ENCODE measurements at regions not wholly inside any gene's neighbourhood (a gene's known extent, or its start where the extent isn't known, plus 50 kb on each side); places are given as distances from the start of the nearest gene placed in this dataset.

DNA sequence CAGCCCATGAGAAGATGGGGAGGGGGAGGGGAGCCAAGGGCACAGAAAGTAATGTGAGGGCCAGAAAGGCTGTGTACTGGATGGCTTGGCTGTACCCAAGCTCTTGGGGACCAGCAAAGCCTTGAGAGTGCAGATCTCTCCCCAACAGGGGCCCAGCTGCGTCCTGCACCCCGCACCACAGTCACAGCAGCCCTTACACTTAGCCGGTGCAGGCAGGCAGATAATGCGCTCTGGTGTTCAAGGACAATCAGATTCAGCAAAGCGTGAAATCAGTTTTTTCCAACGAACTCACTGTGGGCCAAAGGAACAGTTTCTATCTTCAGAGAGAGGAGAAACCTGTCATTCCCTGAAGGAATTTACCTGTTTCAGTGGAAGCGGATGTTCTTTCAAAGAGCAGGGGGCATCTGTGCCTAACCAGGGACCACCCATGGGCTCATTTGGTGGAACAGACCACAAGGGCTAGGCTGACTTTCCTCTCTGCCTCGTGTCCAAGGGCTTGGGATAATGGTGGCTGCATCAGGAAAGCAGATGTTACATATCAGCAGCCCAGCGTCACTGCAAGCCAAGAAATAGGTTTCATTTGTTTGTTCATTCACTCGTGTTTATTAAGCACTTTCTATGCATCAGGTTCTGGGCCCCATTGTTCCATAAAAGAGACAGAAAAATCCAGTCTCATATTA, 81.2 kb upstream of the SPON1 start (continued):
- TF ChIP-seq, protein P1, sequence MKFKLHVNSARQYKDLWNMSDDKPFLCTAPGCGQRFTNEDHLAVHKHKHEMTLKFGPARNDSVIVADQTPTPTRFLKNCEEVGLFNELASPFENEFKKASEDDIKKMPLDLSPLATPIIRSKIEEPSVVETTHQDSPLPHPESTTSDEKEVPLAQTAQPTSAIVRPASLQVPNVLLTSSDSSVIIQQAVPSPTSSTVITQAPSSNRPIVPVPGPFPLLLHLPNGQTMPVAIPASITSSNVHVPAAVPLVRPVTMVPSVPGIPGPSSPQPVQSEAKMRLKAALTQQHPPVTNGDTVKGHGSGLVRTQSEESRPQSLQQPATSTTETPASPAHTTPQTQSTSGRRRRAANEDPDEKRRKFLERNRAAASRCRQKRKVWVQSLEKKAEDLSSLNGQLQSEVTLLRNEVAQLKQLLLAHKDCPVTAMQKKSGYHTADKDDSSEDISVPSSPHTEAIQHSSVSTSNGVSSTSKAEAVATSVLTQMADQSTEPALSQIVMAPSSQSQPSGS (CRISPR knock-in tag; IDR thresholded peaks at IDR 0.05; ENCODE audit: borderline replicate concordance, low read depth): no peak
- TF ChIP-seq, protein P2, sequence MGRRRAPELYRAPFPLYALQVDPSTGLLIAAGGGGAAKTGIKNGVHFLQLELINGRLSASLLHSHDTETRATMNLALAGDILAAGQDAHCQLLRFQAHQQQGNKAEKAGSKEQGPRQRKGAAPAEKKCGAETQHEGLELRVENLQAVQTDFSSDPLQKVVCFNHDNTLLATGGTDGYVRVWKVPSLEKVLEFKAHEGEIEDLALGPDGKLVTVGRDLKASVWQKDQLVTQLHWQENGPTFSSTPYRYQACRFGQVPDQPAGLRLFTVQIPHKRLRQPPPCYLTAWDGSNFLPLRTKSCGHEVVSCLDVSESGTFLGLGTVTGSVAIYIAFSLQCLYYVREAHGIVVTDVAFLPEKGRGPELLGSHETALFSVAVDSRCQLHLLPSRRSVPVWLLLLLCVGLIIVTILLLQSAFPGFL (CRISPR knock-in tag; IDR thresholded peaks at IDR 0.05; ENCODE audit: borderline replicate concordance): no peak
- TF ChIP-seq KAT7 (CRISPR knock-in tag; IDR thresholded peaks at IDR 0.05; ENCODE audit: borderline replicate concordance): no peak
- TF ChIP-seq, protein P3, sequence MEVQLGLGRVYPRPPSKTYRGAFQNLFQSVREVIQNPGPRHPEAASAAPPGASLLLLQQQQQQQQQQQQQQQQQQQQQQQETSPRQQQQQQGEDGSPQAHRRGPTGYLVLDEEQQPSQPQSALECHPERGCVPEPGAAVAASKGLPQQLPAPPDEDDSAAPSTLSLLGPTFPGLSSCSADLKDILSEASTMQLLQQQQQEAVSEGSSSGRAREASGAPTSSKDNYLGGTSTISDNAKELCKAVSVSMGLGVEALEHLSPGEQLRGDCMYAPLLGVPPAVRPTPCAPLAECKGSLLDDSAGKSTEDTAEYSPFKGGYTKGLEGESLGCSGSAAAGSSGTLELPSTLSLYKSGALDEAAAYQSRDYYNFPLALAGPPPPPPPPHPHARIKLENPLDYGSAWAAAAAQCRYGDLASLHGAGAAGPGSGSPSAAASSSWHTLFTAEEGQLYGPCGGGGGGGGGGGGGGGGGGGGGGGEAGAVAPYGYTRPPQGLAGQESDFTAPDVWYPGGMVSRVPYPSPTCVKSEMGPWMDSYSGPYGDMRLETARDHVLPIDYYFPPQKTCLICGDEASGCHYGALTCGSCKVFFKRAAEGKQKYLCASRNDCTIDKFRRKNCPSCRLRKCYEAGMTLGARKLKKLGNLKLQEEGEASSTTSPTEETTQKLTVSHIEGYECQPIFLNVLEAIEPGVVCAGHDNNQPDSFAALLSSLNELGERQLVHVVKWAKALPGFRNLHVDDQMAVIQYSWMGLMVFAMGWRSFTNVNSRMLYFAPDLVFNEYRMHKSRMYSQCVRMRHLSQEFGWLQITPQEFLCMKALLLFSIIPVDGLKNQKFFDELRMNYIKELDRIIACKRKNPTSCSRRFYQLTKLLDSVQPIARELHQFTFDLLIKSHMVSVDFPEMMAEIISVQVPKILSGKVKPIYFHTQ (CRISPR knock-in tag; IDR thresholded peaks at IDR 0.05): no peak
- TF ChIP-seq, protein P4, sequence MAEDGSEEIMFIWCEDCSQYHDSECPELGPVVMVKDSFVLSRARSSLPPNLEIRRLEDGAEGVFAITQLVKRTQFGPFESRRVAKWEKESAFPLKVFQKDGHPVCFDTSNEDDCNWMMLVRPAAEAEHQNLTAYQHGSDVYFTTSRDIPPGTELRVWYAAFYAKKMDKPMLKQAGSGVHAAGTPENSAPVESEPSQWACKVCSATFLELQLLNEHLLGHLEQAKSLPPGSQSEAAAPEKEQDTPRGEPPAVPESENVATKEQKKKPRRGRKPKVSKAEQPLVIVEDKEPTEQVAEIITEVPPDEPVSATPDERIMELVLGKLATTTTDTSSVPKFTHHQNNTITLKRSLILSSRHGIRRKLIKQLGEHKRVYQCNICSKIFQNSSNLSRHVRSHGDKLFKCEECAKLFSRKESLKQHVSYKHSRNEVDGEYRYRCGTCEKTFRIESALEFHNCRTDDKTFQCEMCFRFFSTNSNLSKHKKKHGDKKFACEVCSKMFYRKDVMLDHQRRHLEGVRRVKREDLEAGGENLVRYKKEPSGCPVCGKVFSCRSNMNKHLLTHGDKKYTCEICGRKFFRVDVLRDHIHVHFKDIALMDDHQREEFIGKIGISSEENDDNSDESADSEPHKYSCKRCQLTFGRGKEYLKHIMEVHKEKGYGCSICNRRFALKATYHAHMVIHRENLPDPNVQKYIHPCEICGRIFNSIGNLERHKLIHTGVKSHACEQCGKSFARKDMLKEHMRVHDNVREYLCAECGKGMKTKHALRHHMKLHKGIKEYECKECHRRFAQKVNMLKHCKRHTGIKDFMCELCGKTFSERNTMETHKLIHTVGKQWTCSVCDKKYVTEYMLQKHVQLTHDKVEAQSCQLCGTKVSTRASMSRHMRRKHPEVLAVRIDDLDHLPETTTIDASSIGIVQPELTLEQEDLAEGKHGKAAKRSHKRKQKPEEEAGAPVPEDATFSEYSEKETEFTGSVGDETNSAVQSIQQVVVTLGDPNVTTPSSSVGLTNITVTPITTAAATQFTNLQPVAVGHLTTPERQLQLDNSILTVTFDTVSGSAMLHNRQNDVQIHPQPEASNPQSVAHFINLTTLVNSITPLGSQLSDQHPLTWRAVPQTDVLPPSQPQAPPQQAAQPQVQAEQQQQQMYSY (CRISPR knock-in tag; IDR thresholded peaks at IDR 0.05): no peak

DNA sequence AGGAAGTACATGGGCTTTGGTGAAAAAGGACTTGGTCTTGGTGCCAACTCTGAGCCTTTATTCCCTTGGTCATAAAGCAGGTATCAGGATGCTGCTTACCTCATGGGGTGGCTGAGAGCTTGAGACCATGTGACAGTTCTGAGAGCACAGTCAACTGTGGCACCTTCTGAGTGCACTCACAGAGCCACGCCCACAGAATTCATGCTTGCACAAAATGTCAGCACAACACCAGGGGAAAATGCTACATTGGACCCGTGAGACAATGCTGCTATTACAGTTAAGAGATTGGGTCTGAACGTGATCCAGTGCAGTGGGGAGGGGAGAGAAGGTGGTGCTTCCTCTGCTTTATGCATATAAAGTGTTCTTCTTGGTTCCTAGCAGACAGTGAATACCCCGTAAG, 79.5 kb upstream of the SPON1 start:
- no peak for TF ChIP-seq RELA (CRISPR knock-in tag; IDR thresholded peaks at IDR 0.05; ENCODE audit: borderline replicate concordance)
- TF ChIP-seq ATF1 (CRISPR knock-in tag; IDR thresholded peaks at IDR 0.05): no peak
- no peak for TF ChIP-seq SMAD3 (CRISPR knock-in tag; IDR thresholded peaks at IDR 0.05; ENCODE audit: borderline replicate concordance)
- TF ChIP-seq, protein P5, sequence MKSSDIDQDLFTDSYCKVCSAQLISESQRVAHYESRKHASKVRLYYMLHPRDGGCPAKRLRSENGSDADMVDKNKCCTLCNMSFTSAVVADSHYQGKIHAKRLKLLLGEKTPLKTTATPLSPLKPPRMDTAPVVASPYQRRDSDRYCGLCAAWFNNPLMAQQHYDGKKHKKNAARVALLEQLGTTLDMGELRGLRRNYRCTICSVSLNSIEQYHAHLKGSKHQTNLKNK (CRISPR knock-in tag; IDR thresholded peaks at IDR 0.05): no peak
- TF ChIP-seq, protein P6, sequence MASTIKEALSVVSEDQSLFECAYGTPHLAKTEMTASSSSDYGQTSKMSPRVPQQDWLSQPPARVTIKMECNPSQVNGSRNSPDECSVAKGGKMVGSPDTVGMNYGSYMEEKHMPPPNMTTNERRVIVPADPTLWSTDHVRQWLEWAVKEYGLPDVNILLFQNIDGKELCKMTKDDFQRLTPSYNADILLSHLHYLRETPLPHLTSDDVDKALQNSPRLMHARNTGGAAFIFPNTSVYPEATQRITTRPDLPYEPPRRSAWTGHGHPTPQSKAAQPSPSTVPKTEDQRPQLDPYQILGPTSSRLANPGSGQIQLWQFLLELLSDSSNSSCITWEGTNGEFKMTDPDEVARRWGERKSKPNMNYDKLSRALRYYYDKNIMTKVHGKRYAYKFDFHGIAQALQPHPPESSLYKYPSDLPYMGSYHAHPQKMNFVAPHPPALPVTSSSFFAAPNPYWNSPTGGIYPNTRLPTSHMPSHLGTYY (CRISPR knock-in tag; IDR thresholded peaks at IDR 0.05): no peak
- TF ChIP-seq, protein P7, sequence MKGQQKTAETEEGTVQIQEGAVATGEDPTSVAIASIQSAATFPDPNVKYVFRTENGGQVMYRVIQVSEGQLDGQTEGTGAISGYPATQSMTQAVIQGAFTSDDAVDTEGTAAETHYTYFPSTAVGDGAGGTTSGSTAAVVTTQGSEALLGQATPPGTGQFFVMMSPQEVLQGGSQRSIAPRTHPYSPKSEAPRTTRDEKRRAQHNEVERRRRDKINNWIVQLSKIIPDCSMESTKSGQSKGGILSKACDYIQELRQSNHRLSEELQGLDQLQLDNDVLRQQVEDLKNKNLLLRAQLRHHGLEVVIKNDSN (CRISPR knock-in tag; IDR thresholded peaks at IDR 0.05): no peak
- no peak for TF ChIP-seq MXD4 (CRISPR knock-in tag; IDR thresholded peaks at IDR 0.05; ENCODE audit: borderline replicate concordance)
- no peak for TF ChIP-seq NFATC4 (CRISPR knock-in tag; IDR thresholded peaks at IDR 0.05)
- no peak for TF ChIP-seq SP1 (CRISPR knock-in tag; conservative IDR thresholded peaks at IDR 0.05)
- TF ChIP-seq, protein P8, sequence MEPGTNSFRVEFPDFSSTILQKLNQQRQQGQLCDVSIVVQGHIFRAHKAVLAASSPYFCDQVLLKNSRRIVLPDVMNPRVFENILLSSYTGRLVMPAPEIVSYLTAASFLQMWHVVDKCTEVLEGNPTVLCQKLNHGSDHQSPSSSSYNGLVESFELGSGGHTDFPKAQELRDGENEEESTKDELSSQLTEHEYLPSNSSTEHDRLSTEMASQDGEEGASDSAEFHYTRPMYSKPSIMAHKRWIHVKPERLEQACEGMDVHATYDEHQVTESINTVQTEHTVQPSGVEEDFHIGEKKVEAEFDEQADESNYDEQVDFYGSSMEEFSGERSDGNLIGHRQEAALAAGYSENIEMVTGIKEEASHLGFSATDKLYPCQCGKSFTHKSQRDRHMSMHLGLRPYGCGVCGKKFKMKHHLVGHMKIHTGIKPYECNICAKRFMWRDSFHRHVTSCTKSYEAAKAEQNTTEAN (CRISPR knock-in tag; IDR thresholded peaks at IDR 0.05): no peak
- TF ChIP-seq MYBL2 (CRISPR knock-in tag; IDR thresholded peaks at IDR 0.05): no peak
- Mint-ChIP-seq H3K36me3 (no peaks in the 10 kb centered on the region), H3K9me3 (no peaks in the 10 kb centered on the region), H3K4me1 (no peaks in the 10 kb centered on the region), H3K27ac (no peak overlapping the region), H3K27me3 (ENCODE audit: low read depth) (no peaks in the 10 kb centered on the region), H3K4me3 (no peak overlapping the region)
- no peak for ATAC-seq
- CTCF ChIA-PET: interaction anchor here (3.1 kb wide), 1 partner anchor 10 kb away, joined by 15 read pairs; no protein-coding TSS in a partner anchor
- DNase-seq (ENCODE audit: low spot score): no peak
- POLR2A ChIA-PET: no interaction called here
